Liver (tissue), 8 donors: ENCODE measurements at regions not wholly inside any gene's neighbourhood (a gene's known extent, or its start where the extent isn't known, plus 50 kb on each side); places are given as distances from the start of the nearest gene placed in this dataset.

Source experiments
- DNase-seq: peaks from one replicate; pipeline ENCODE4 v3.0.0-alpha.2; 2017; ENCODE audit warnings: low spot score
- H3K27ac ChIP-seq, 2 donors: one replicate each; pipeline ENCODE4 v1.7.0; 2013; ENCODE audit warnings: inconsistent platforms in 2 of 2, low read length in 2 of 2, control low read depth in 1 of 2, low read depth in 1 of 2, mild to moderate bottlenecking in 1 of 2
- H3K27me3 ChIP-seq, 4 donors: one replicate each; pipeline versions ENCODE4 v1.6.1 to v1.7.0; 2013; ENCODE audit warnings: low read length in 3 of 4, inconsistent platforms in 1 of 4, mild to moderate bottlenecking in 1 of 4, moderate library complexity in 1 of 4; ENCODE audit not compliant: control insufficient read depth in 4 of 4, insufficient read depth in 4 of 4
- H3K36me3 ChIP-seq, 4 donors: one replicate each; pipeline versions ENCODE4 v1.6.1 to v1.7.0; 2013; ENCODE audit warnings: low read length in 3 of 4, mild to moderate bottlenecking in 3 of 4, low read depth in 1 of 4, moderate library complexity in 1 of 4; ENCODE audit not compliant: control insufficient read depth in 4 of 4, insufficient read depth in 3 of 4
- H3K4me1 ChIP-seq, 4 donors: one replicate each; pipeline versions ENCODE4 v1.6.1 to v1.7.0; 2013; ENCODE audit warnings: low read length in 3 of 4, mild to moderate bottlenecking in 3 of 4, moderate library complexity in 1 of 4; ENCODE audit not compliant: control insufficient read depth in 4 of 4, insufficient read depth in 4 of 4
- H3K4me3 ChIP-seq, 3 donors: one replicate each; pipeline versions ENCODE4 v1.6.1 to v1.7.0; 2013; ENCODE audit warnings: low read length in 3 of 3, control low read depth in 1 of 3, low read depth in 1 of 3, mild to moderate bottlenecking in 1 of 3
- H3K9ac ChIP-seq, 2 donors: one replicate each; pipeline ENCODE4 v1.7.0; 2013; ENCODE audit warnings: low read length in 2 of 2, mild to moderate bottlenecking in 2 of 2, moderate library complexity in 2 of 2, control low read depth in 1 of 2, low read depth in 1 of 2
- H3K9me3 ChIP-seq, 4 donors: one replicate each; pipeline versions ENCODE4 v1.6.1 to v1.7.0; 2013; ENCODE audit warnings: low read length in 3 of 4; ENCODE audit not compliant: control insufficient read depth in 4 of 4
- ATF3 ChIP-seq: IDR thresholded peaks from 2 replicates; pipeline ENCODE4 v1.6.1; 2016; ENCODE audit warnings: antibody characterized with exemption
- CTCF ChIP-seq: fragments of 150-350 bp; IDR thresholded peaks from 2 replicates; pipeline ENCODE4 v1.5.1; 2017; ENCODE audit warnings: improper control_type of control experiment, low read depth, low read length; ENCODE audit not compliant: missing input control
- EGR1 ChIP-seq, 2 donors: IDR thresholded peaks; 2 replicates each; pipeline ENCODE4 v1.6.1; 2016 to 2018; ENCODE audit warnings: antibody characterized with exemption in 2 of 2, low read depth in 2 of 2
- FOXA1 ChIP-seq: IDR thresholded peaks from 2 replicates; pipeline ENCODE4 v1.6.1; 2016; ENCODE audit warnings: antibody characterized with exemption
- FOXA2 ChIP-seq: IDR thresholded peaks from 2 replicates; pipeline ENCODE4 v1.6.1; 2016; ENCODE audit warnings: antibody characterized with exemption
- GABPA ChIP-seq, 2 donors: IDR thresholded peaks in 1 of 2; conservative IDR thresholded peaks in 1 of 2; 2 replicates each; pipeline ENCODE4 v1.6.1; 2016; ENCODE audit warnings: antibody characterized with exemption in 2 of 2, mild to moderate bottlenecking in 1 of 2, moderate library complexity in 1 of 2
- HNF4A ChIP-seq, 2 donors: conservative IDR thresholded peaks; 2 replicates each; pipeline ENCODE4 v1.6.1; 2016; ENCODE audit warnings: antibody characterized with exemption in 2 of 2, mild to moderate bottlenecking in 2 of 2
- HNF4G ChIP-seq: IDR thresholded peaks from 2 replicates; pipeline ENCODE4 v1.6.1; 2016; ENCODE audit warnings: antibody characterized with exemption
- JUND ChIP-seq, 2 donors: IDR thresholded peaks; 2 replicates each; pipeline ENCODE4 v1.6.1; 2016; ENCODE audit warnings: antibody characterized with exemption in 2 of 2
- MAX ChIP-seq: IDR thresholded peaks from 2 replicates; pipeline ENCODE4 v1.6.1; 2016; ENCODE audit warnings: antibody characterized with exemption
- NR2F2 ChIP-seq: IDR thresholded peaks from 2 replicates; pipeline ENCODE4 v1.6.1; 2016; ENCODE audit warnings: antibody characterized with exemption
- RAD21 ChIP-seq, 2 donors: IDR thresholded peaks; 2 replicates each; pipeline ENCODE4 v1.6.1; 2016; ENCODE audit warnings: antibody characterized with exemption in 2 of 2, mild to moderate bottlenecking in 2 of 2
- REST ChIP-seq: IDR thresholded peaks from 2 replicates; pipeline ENCODE4 v1.6.1; 2016; ENCODE audit warnings: antibody characterized with exemption, mild to moderate bottlenecking
- RXRA ChIP-seq, 2 donors: IDR thresholded peaks; 2 replicates each; pipeline ENCODE4 v1.6.1; 2017 to 2018; ENCODE audit warnings: antibody characterized with exemption in 2 of 2, mild to moderate bottlenecking in 1 of 2
- SP1 ChIP-seq: IDR thresholded peaks from 2 replicates; pipeline ENCODE4 v1.6.1; 2018; ENCODE audit warnings: antibody characterized with exemption, mild to moderate bottlenecking
- TAF1 ChIP-seq: conservative IDR thresholded peaks from 2 replicates; pipeline ENCODE4 v1.6.1; 2016; ENCODE audit warnings: antibody characterized with exemption, mild to moderate bottlenecking
- YY1 ChIP-seq: IDR thresholded peaks from 2 replicates; pipeline ENCODE4 v1.6.1; 2016; ENCODE audit warnings: antibody characterized with exemption, mild to moderate bottlenecking
- ZBTB33 ChIP-seq: IDR thresholded peaks from 2 replicates; pipeline ENCODE4 v1.6.1; 2016; ENCODE audit warnings: antibody characterized with exemption
- WGBS: extraction: QIAGEN DNeasy Blood & Tissue Kit; methylation state at CpG from one replicate; pipeline ENCODE4 v1.1.7; 2013; 5-methylcytosine and 5-hydroxymethylcytosine counted together
- donor health status: healthy.
- donor health status: healthy.
- donor health status: healthy.
- donor health status: healthy.
- donor health status: healthy.

GRCh38 chr12:69023840-69024239, 90.9 kb upstream of the CPM start:
- Histone ChIP-seq H3K4me1 (peaks cover 0 to 3% (median 2%) of the 10 kb centered on the region in 4 donors), H3K4me3 (no peak overlapping the region), H3K9me3 (no peaks in the 10 kb centered on the region), H3K9ac (no peak overlapping the region), H3K27ac (peak overlapping the region in 1 of 2 donors; percentile 46), H3K27me3 (no peaks in the 10 kb centered on the region), H3K36me3 (no peaks in the 10 kb centered on the region)
- no peak for DNase-seq
- no peak for TF ChIP-seq REST
- WGBS: 81% methylated on average over 5 of the region's 5 CpGs

- Histone ChIP-seq H3K27me3 (no peaks in the 10 kb centered on the region), H3K27ac (peak overlapping the region; percentile 46 to 56), H3K4me1 (peaks cover 0 to 3% (median 2%) of the 10 kb centered on the region in 4 donors), H3K9ac (peak overlapping the region in 1 of 2 donors; percentile 21), H3K36me3 (no peaks in the 10 kb centered on the region), H3K9me3 (no peaks in the 10 kb centered on the region), H3K4me3 (no peak overlapping the region)
- DNase-seq: no peak
- 34% methylated on average over 7 of the region's 7 CpGs for WGBS
- no peak for TF ChIP-seq EGR1 (IDR thresholded peaks at IDR 0.05; ENCODE audit: low read depth in 2 of 2)
- TF ChIP-seq ZBTB33: peak; percentile 60
- TF ChIP-seq NR2F2: no peak
- peak; percentile 71 for TF ChIP-seq YY1
- TF ChIP-seq SP1: peak; percentile 83
- TF ChIP-seq JUND (IDR thresholded peaks at IDR 0.05): peak; percentile 75 to 93
- peak; percentile 33 for TF ChIP-seq FOXA1
- TF ChIP-seq ATF3: no peak
- no peak for TF ChIP-seq CTCF
- TF ChIP-seq MAX: peak; percentile 31
- peak; percentile 64 to 70 for TF ChIP-seq RAD21 (IDR thresholded peaks at IDR 0.05)
- TF ChIP-seq FOXA2: peak; percentile 16
- no peak for TF ChIP-seq GABPA (IDR thresholded peaks at IDR 0.05 in 1 of 2, conservative IDR thresholded peaks at IDR 0.05 in 1 of 2)
- peak; percentile 60 to 79 for TF ChIP-seq RXRA (IDR thresholded peaks at IDR 0.05)
- TF ChIP-seq REST: peak; percentile 81
- TF ChIP-seq HNF4G: peak; percentile 12
- TF ChIP-seq HNF4A (conservative IDR thresholded peaks at IDR 0.05): peak; percentile 65 to 69
- no peak for TF ChIP-seq TAF1
Measured at GRCh38 chr12:69024413-69024812, 91.4 kb upstream of the CPM start.
